T1000 (cell line): ENCODE measurements at regions not wholly inside any gene's neighbourhood (a gene's known extent, or its start where the extent isn't known, plus 50 kb on each side); places are given as distances from the start of the nearest gene placed in this dataset.
"Not testable (repeated sequence)": the region's sequence is repeated elsewhere in the genome, so short reads cannot be mapped to it uniquely, and the experiment has no call there.

Experiments used
- DNase-seq: peaks from one replicate; lab custom pipeline; 2025; ENCODE audit warnings: mixed read lengths; lab: John Stamatoyannopoulos, UW

DNA sequence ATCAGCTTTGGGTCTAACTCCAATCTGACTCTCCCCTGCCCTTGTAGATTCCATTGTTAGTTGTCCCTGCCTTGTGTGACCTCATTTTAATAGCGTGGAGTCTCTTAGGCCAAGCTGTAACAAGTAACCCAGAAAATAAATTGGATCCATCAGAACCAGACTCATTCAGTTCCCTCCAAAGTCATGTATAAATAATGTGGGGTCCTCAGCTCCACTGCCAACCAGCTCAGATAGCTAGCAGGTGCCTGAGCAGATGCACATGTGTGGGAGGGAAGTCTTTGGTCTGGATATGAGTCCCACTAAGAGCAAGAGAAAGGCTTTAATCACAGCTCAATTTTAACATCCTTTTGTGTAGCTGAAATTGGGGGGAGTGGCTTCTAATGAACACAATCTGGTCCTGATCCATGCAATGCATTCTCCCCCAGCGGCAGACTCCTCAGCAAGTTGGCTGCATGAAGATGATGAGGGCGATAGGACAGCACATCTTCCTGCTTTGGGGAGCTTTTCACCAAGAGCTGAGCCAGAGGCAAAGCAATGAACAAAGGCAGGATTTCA, 151.6 kb downstream of the ABCC12 start:
- DNase-seq = no peak

DNA sequence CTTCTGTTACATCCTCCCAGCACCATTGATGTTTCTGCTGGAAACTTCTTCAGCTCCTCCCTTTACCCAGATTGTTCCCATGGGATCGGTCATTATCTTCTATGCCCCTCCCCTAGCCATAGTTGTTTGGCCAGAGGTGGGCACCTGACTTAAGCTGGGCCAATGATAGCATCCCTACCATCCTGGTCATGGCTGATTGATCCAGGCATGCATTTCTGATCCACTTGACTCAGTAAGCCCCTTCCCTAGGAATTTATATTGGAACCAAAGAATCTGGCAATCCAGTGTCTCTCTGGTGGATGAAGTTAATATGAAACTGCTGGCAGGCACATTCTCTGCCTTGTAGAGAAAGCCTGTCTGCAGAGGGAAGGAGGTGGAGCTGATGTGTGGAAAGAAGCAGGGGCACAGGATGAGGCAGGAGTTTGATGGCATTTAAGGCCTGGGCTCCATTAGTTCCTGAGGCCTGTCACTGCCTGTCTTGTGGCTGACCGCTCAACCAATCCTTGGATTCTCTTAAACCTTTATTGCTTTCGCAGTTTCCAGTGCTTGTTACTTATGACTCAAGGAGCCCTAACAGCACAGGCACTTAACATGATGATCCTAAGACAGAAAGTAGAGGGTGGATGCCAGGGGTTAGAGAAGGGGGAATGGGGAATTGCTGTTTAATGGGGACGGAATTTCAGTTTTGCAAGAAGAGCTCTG, 152.4 kb downstream of the ABCC12 start:
- peak; percentile 26 for DNase-seq

DNA sequence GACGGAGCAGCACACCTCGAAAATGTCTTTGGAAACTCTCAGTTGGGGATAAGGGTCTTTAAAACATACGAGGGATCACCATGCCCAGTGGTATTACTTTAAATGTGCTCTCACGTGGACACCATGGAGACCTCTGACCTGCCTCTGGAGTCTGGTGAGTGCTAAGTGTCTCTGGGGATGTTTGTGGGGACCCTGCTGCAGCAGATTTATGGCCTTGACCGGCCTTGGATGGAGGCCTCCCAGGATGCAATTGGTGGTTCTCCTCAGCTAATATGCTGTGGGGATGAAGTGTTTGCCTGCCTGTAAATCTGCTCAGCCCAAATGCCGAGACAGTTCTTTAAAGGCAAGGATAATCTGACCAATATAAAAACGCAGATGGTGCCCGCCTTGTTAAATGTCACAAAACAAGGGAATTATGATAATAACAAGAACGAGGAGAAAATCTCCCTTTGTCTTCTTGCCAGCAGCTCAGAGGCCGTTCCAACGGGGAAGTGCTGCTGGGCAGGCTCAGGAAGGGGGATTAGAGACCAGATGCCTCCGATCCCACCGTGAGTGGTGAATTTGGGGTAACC, 154.4 kb downstream of the ABCC12 start:
- no peak for DNase-seq

DNA sequence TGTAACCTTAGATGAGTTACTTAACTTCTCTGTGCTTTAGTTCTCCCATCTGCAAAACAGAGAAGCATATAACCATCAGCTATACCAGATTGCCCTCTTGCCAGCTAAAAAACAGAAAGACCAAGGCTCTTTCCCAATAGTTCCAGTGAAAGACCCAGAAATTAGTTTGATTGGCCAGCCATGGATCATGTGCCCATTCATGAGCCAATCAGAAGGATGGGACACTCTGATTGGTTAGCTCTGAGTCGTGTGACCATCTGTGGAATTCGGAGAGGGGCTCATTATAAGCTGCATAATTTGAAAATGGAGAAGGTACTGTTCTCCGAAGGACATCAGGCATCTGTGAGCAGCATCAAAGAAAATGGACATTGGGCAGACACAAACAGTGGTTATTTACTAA, 155.2 kb downstream of the ABCC12 start:
- DNase-seq = no peak

DNA sequence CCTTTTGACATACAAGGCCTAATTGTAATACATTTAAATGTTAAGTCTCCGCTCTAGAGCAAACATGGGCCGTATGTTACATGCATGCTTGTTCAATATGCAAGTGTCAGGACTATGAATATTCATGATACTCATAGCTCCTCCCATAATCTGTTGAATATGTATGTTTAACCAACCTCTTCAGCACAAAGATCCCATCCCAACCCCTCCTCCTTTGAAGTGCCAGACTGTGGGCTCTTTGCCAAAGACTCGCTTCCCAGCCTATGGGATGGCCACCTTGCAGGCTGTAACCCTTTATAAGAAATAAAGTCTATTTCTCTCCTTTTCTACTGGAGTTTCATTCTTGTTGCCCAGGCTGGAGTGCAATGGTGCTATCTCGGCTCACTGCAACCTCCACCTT, 156.2 kb downstream of the ABCC12 start:
- DNase-seq = no peak

DNA sequence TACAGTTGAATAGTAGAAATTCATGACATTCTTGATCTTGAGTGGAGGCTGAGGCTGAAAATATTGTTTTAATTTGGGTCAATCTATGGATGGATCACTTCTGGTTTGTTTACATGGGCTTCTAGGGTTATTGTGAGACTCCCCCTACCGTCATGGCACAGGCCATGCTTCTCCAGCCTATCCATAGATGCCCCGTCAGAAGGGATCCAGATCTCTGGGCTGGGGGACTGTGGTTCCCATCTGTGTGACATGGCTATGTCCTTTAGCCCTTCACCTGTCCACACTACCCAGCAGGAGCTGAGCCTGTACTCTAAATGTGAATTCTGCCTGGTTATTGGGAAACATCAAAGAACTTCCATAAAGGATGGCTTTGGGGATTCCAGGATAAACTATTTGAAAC, 160.4 kb downstream of the ABCC12 start:
- DNase-seq = no peak

DNA sequence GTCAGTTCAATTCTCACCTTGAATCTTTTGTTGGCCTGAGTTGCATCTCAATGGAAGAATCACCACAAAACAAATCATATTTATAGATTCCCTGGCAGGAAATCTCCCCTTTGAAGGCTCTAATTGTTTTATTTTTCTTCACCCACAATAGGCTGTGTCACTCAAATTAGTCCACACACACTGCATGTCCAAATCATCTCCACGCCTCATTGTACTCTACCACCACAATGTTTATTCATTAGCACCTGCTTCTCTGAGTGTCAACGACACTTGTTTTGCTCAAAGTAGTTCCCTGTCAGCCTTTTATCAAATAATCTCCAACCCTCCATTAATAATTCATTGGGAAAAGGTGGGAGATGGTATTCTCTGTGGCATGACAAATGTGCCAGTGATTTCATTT, 164.3 kb downstream of the ABCC12 start:
- no peak for DNase-seq

DNA sequence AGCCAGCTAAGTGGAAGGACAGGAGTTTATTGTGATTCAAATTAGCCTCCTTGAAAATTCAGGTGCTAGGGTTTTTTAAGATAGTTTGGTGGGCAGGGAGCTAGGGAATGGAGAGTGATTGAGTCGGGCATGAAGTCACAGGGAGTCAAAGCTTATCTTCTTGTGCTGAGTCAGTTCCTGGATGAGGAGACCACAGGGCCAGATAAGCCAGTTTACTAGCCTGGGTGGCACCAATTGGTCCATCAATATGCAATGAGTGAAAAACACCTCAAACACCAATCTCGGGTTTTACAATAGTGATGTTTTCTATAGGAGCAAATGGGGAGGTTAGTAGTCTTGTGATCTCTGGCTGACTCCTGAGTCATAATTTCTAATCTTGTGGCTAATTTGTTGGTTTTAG, 165.1 kb downstream of the ABCC12 start:
- DNase-seq = no peak

DNA sequence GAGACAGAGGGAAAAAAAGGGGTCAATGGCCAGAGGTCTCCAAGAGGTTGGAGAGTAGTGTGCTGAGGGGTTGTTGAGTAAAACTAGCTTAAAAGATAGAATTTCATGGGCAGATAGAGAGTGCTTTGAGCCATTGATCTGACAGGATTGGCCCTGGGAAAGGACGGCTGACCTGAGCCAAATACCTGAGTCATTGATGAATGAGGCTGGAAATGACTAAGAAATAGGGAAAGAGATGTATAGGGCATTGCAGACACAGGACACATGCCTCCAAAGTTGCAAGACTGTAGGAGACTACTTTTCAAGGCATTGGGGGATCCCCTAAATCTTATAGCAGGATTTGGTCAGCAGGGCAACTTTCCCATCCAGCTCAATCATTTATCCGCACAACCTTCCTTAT, 168.7 kb downstream of the ABCC12 start:
- no peak for DNase-seq

DNA sequence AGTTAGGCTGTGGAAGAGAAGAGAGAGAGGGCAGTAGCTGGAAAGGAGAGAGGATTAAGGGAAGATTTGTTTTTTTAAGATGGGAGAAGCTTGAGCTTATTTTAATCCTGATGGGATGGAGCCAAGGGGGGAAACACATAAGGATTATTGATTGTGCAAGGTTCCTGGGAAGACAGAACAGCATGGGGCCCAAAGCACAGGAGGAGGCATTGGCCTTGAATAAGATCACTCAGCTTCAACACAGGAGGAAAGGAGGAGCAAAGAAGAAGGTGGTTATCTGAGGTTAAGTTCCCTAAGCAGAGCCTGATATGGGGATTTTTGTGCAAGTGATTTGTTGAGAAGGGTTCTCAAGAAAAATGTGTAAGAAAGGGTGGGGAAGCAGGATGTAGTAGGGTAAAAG, 169.8 kb downstream of the ABCC12 start:
- DNase-seq = no peak

DNA sequence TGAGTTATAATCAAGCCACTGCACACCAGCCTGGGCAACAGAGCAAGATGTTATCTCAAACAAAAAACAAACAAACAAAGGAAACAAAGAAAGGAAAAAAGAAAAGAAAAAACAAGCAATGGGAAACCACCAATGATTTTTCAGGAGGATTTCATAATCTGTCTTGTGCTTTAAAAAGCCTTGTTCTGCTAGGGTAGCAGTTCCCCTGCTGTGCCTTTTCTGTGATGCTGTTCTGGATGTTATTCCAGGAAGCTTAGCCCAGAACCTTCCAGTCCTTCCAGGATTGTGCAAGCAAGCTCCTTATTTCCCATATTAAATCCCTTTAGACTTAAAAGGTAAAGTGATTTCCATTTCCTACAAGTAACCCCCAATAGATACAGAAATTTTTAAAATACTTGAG, 171.1 kb downstream of the ABCC12 start:
- DNase-seq = no peak

DNA sequence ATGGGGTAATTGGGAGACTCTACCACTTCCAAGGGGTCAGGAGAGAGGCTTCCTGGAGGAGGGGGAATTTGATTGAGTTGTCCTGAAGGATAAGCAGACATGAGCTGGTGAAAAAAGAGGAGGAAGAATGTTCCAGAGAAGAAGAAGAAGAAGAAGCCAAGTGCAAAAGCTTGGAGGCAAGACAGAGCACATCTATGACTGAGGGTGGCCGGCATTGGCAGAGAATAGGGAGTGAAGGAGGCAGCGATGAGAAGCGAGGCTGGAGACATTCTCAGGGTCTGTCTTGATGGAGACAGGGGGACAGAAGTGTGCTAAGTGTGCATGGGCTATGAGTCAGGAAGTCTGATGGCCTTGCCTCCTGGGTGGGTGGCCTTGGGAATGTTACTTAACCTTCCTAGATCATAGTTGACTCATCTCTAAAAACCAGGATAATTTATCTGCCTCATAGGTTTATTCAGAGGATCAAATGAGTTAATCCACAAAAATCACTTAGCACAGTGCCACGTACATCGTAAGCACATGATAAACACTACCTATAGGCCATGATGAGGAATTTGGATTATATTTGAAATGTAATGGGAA, 171.7 kb downstream of the ABCC12 start:
- DNase-seq = no peak

DNA sequence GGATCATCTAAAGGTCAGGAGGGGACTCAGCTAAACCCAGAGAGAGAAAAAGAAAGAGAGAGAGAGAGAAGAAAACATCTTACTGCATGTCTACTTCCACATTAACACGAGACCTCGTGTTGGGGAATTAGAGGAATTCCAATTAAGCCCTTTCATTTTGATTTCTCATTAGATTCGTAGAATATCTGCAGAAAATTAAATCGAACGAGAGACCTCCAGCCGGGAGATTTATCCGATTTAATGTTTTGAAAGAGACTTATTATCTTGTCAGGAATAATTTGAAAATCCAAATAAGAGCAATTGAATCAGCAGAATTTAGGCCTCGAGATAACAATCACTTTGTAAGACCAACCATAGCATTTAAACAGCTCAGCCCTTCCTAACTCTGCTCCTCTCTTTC, 175.6 kb downstream of the ABCC12 start:
- no peak for DNase-seq

DNA sequence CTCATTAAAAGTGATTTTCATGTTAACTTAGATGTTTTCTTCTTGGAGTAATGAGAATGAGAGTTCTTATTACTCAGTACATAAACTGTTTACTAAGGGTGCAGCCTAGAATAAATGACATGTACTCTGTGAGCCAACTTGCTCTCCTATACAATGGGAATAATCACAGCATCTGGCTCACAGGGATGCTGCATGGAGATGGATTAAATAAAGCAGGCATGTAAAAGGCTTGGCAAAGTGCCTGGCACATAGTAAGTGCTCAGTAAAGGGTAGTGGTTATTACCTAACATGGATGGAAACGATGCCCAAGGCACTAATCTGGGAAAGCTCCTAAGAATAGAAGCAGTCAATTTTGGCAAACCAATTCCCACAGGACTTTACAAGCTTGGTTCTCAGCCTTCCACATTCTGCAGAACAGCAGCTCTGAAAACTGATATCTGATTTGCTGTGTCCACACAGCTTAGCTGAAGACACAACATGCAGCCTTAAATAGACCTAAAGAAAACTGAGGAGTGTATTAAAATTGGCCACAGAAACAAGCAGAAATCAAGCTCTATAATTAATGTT, 176.1 kb downstream of the ABCC12 start:
- DNase-seq = no peak

DNA sequence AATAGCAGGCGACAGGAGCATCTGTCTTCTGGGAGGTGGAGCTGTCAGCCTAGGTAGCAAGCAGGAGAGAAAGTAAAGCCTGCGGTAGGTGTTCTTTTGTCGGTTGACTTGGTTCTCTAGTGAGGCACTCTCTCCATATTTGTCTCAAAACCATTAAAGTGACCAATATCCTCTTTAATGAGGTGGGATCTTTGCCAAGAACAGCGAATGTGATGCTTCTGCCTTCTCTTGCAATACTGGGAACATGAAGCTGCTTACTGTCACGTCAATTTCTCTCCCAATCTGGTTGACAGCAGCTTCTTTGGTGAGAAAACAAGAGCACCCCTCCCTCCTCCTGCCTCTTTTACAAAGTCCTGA, 176.7 kb downstream of the ABCC12 start:
- DNase-seq = no peak

DNA sequence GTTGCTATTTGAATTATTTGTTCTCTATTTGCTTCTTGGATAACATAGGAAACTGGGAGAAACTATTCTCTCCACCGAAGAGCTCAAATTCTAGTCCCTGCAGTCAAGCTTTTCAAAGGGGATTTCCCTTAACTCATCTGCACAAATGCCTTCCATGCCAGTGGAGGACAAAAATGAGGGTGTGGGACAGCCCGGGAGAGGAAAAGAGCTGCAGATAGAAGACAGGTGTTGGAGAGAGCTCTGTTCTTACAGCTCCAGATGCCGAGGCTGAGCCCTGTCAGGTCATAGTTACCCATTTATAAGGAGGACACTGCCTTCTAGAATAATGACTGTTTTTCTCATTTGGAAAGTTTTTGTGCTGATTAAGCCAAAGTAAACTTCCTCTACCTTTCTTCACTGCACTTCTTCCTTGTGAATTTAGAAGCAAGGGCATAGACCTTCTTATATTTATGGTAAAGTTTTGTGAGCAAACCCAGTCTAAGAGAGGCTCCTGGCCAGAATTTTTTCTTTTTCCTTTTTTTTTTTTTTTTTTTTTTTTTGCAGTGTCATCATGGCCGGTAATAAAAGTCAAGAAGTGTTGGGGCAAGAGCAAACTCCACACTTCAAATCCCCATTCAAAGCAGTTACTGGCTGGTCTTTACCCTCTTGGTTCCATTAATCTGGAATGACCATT, 177.2 kb downstream of the ABCC12 start:
- no peak for DNase-seq

DNA sequence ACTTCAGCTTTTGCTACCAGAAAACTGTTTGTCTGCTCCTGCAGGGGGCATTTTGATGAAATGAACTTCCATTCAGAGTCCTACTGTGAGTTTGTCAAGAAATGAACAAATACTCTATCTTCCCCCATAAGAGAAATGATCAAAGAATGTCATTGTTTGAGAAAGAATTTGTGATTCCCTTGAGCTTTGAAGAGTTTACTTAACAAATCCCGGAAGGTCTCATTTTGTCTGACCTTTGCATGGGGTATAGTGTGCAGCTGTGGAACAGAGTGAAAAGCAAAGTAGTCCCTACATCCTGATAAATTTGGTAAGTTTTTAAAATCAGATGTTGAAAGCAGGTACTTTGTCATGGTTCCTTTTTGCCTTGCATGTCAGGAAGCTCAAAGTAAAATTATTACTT, 178.0 kb downstream of the ABCC12 start:
- no peak for DNase-seq

DNA sequence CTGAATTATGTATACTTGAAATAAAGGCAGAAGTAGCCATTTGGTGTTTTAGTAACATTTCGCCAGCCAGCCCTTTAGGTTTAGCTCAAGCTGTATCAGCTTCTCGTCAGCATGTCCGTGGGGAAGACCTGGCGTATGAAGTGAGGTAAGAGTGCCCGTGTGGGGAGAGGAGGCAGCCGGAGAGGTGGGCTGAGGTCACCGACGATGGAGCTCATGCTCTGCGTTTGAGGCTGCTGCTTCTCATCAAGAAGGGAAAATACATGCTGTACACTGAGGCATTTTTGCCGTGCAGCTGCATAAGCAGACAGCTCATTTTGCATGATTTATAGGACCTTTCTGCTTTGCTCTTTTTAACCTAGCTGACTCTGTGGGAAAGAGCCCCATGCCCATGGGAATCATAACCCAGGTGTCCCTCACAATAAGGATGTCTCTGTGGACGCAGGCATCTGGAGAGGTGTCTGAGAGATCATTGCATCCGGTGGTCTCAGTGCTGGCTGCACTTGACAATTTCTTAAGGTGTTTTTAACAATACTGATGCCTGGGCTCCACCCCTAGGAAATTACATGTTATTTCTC, 179.1 kb downstream of the ABCC12 start:
- no peak for DNase-seq

DNA sequence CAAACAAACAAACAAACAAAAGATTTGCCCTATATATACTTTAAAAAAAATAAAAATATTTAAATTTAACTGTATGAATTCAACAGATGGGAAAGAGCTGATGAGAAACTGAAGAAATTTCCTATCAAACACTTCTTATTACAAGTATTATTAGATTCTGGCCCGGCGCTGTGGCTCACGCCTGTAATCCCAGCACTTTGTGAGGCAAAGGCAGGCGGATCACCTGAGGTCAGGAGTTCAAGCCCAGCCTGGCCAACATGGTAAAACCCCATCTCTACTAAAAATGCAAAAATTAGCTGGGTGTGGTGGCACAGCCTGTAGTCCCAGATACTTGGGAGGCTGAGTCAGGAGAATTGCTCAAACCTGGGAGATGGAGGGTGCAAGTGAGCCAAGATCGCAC, 180.8 kb downstream of the ABCC12 start:
- DNase-seq = not testable (repeated sequence)

DNA sequence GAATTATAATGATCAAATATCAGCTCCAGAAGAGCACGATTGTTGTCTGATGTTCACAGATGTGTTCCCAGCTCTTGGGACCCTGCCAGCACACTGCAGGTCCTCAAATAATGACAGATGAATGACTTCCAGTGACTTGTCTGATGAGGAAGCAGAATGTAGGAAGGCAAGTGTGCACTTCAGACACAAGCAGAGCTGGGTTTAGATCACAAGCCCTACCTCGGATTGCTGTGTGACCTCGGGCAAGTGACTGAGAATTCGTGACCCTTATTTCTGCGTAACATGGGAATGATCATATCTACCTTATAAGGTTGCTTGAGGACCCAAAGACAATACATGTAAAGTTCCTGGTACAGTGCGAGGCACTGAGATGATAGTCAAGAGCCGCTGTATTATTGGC, 182.2 kb downstream of the ABCC12 start:
- DNase-seq = no peak

DNA sequence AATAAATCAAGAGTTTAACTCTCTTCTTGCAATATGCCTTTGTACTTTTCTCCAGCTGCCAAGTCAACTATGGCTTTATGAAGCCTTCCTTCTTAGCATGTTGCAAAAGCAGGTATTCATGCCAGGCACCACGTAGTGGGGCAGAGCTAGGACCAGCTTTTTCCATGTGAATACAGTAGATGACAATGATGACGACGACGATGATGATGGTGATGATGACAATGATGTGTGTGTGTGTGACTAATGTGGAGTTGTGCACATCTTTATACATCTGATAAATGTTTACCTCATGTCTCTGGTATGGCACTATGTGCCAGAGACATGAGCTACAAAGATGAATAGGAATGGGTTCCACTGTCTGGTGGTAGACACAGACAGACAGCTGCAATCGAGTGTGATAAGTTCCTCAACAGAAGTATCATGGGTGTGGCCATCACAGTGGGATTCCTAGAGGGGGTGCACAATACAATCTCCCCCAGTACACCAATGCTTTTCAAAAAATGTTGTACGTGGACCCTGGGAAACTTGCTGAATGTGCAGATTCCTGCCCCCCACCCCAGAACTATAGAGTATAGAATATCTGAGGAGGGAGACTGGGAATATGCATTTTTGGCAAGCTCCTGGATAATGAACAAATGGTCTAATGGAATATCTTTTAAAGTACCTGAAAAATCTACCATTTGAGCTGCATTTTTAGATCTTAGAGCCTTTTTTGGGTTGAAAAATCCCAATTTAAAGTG, 183.4 kb downstream of the ABCC12 start:
- no peak for DNase-seq

DNA sequence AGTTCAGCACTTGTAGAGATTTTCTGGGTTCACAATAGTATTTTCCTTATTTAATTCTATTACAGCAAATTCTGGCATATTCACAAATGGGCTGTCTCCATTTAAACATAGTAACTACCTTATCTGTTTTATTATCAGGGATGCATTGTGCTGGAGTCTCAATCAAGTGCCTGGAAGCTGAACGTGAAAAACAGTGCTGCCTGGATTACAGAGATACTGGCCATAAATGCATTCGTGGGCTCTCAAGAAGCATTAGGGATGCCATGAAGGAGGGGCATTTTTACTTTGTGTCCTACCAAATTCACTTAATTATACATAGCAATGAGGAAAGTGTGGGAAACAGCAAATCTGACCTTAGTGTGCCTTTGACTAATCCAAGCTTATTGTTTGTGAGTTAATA, 184.6 kb downstream of the ABCC12 start:
- no peak for DNase-seq
